Glutamatergic neuron (in vitro differentiated cells): ENCODE measurements at regions not wholly inside any gene's neighbourhood (a gene's known extent, or its start where the extent isn't known, plus 50 kb on each side); places are given as distances from the start of the nearest gene placed in this dataset.

Experiments used
- DNase-seq: peaks from one replicate; pipeline ENCODE4 v3.0.0; 2022
- H3K27ac Mint-ChIP-seq: one replicate; pipeline ENCODE4 v1.8.0; 2020; ENCODE audit warnings: mild to moderate bottlenecking, mixed read lengths, inconsistent platforms; ENCODE audit not compliant: unreplicated experiment
- H3K27me3 Mint-ChIP-seq: one replicate; pipeline ENCODE4 v1.8.0; 2020; ENCODE audit warnings: mild to moderate bottlenecking, moderate library complexity, mixed read lengths, inconsistent platforms; ENCODE audit not compliant: unreplicated experiment
- H3K36me3 Mint-ChIP-seq: one replicate; pipeline ENCODE4 v1.8.0; 2020; ENCODE audit warnings: mild to moderate bottlenecking, mixed read lengths, inconsistent platforms; ENCODE audit not compliant: unreplicated experiment
- H3K4me1 Mint-ChIP-seq: one replicate; pipeline ENCODE4 v1.8.0; 2020; ENCODE audit warnings: mild to moderate bottlenecking, low read depth, mixed read lengths, inconsistent platforms; ENCODE audit not compliant: unreplicated experiment
- H3K4me3 Mint-ChIP-seq: one replicate; pipeline ENCODE4 v1.8.0; 2020; ENCODE audit warnings: mild to moderate bottlenecking, mixed read lengths, inconsistent platforms; ENCODE audit not compliant: unreplicated experiment
- H3K9me3 Mint-ChIP-seq: one replicate; pipeline ENCODE4 v1.8.0; 2020; ENCODE audit warnings: mild to moderate bottlenecking, moderate library complexity, mixed read lengths, inconsistent platforms; ENCODE audit not compliant: unreplicated experiment
- CTCF ChIP-seq: fragments of 200-600 bp; sonication (generic); IDR thresholded peaks from one replicate; pipeline ENCODE4 v1.5.0; 2021; ENCODE audit not compliant: partially characterized antibody, unreplicated experiment

GRCh38 chr11:122271745-122272144 is 155.7 kb upstream of the BLID start:
- no peaks in the 10 kb centered on the region for H3K9me3 Mint-ChIP-seq
- TF ChIP-seq CTCF, result no peak
- peaks cover 1% of the 10 kb centered on the region for H3K27me3 Mint-ChIP-seq
- H3K4me1 Mint-ChIP-seq, result no peaks in the 10 kb centered on the region
- no peak overlapping the region for H3K27ac Mint-ChIP-seq
- H3K36me3 Mint-ChIP-seq, result no peaks in the 10 kb centered on the region
- no peak for DNase-seq
- no peak overlapping the region for H3K4me3 Mint-ChIP-seq

DNA sequence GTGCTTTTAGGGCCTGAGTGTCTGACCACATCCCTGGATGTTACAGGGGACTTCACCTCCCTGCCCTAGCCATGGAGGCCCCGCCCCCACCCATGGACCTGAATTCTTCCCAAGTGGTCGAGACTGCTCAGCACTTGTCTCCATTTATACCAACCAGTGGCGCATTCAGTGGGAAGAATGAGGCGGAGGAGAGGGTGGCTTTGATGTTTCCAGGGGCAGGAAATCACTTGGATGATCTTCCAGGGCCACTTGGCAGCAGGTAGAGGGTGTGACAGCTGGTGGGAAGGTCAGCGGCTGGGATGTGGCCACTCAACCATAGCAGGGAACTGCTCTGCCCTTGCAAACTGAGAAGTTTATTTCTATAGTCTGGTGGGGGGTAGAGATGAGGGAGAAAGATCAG is 155.1 kb upstream of the BLID start:
- Mint-ChIP-seq H3K27ac (no peak overlapping the region), H3K4me1 (no peaks in the 10 kb centered on the region), H3K9me3 (no peaks in the 10 kb centered on the region), H3K36me3 (no peaks in the 10 kb centered on the region), H3K4me3 (no peak overlapping the region), H3K27me3 (peaks cover 1% of the 10 kb centered on the region)
- DNase-seq, result no peak
- TF ChIP-seq CTCF, result no peak

- Mint-ChIP-seq H3K4me3 (no peak overlapping the region), H3K27me3 (peaks cover 1% of the 10 kb centered on the region), H3K4me1 (no peaks in the 10 kb centered on the region), H3K36me3 (no peaks in the 10 kb centered on the region), H3K9me3 (no peaks in the 10 kb centered on the region), H3K27ac (no peak overlapping the region)
- TF ChIP-seq CTCF, result no peak
- DNase-seq, result no peak
Observed at GRCh38 chr11:122270535-122270934, 154.5 kb upstream of the BLID start.

- Mint-ChIP-seq H3K27ac (no peak overlapping the region), H3K36me3 (no peaks in the 10 kb centered on the region)
- DNase-seq, result no peak
Observed at GRCh38 chr11:122269824-122270223, 153.8 kb upstream of the BLID start.

DNA sequence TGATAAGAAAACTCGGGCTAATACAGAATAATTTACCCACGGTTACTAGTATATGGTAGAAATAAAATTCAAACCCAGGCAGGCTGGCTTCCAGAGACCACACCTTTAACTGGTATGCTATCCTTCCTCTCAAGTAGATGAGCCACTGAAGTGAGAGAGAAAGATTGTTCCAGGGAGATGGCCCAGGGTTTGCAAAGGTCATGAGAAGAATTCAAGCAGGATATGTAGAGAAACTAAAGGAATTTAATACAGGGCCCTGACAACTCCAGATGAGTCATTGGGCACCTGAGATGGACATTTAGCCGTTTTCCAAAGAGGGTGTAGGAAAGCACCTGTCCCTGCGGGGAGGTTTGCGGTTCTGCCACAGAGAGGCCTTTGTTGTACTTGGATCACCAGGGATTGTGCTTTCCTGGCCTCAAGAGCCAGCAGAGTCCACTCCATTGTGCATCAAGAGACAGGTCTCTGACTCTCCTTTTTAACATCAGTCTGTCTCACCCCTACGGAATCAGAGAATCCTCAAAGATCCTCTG is 152.7 kb upstream of the BLID start:
- Mint-ChIP-seq H3K27me3 (peaks cover 1% of the 10 kb centered on the region), H3K4me1 (no peaks in the 10 kb centered on the region), H3K9me3 (no peaks in the 10 kb centered on the region), H3K4me3 (no peak overlapping the region), H3K27ac (no peak overlapping the region), H3K36me3 (no peaks in the 10 kb centered on the region)
- no peak for DNase-seq
- no peak for TF ChIP-seq CTCF

More at GRCh38 chr11:122269824-122270223, 153.8 kb upstream of the BLID start:
- Mint-ChIP-seq H3K4me3 (no peak overlapping the region), H3K27me3 (peaks cover 1% of the 10 kb centered on the region), H3K9me3 (no peaks in the 10 kb centered on the region), H3K4me1 (no peaks in the 10 kb centered on the region)
- no peak for TF ChIP-seq CTCF
